Keratinocyte (primary cell): ENCODE measurements at regions not wholly inside any gene's neighbourhood (a gene's known extent, or its start where the extent isn't known, plus 50 kb on each side); places are given as distances from the start of the nearest gene placed in this dataset.

ENCODE experiments used
- CTCF ChIP-seq, 3 experiments: IDR thresholded peaks in 1 of 3; conservative IDR thresholded peaks in 1 of 3; optimal IDR thresholded peaks in 1 of 3; 2 replicates in 2 of 3; 3 replicates in 1 of 3; pipeline versions ENCODE3 to v1.5.1; 2011; ENCODE audit warnings: low read length in 3 of 3, mild to moderate bottlenecking in 3 of 3, moderate library complexity in 2 of 3, control low read depth in 1 of 3, inconsistent platforms in 1 of 3; ENCODE audit not compliant: insufficient read depth in 2 of 3; ENCODE audit errors: extremely low read depth in 1 of 3
- EZH2 ChIP-seq: IDR thresholded peaks from one replicate; pipeline ENCODE4 v1.6.1; 2012; ENCODE audit warnings: inconsistent platforms, mild to moderate bottlenecking, low read length, moderate library complexity

- no peak for TF ChIP-seq CTCF (optimal IDR thresholded peaks at IDR 0.05 in 1 of 3, IDR thresholded peaks at IDR 0.05 in 1 of 3, conservative IDR thresholded peaks at IDR 0.05 in 1 of 3; ENCODE audit: extremely low read depth in 1 of 3, insufficient read depth in 2 of 3, low read length in 3 of 3)
- TF ChIP-seq EZH2, result no peak
Observed at GRCh38 chr1:201739492-201740085, 89.4 kb upstream of the IPO9 start.
